Lung (tissue), 11 donors: ENCODE measurements at regions not wholly inside any gene's neighbourhood (a gene's known extent, or its start where the extent isn't known, plus 50 kb on each side); places are given as distances from the start of the nearest gene placed in this dataset.

Source experiments
- ATAC-seq: fragments of 200-7000 bp; cut with Tn5 transposase; one replicate; pipeline ENCODE4 v1.9.1; 2020; ENCODE audit warnings: moderate number of reproducible peaks; ENCODE audit not compliant: insufficient read depth, low FRiP score
- DNase-seq, 3 donors: peaks; one replicate each; pipeline ENCODE4 v3.0.0-alpha.2; 2013 to 2017
- H3K27ac ChIP-seq, 2 donors: one replicate each; pipeline ENCODE4 v1.5.1; 2013; ENCODE audit warnings: mild to moderate bottlenecking in 2 of 2, moderate library complexity in 2 of 2, control low read depth in 1 of 2, inconsistent platforms in 1 of 2, low read depth in 1 of 2, low read length in 1 of 2
- H3K27me3 ChIP-seq, 3 donors: one replicate each; pipeline ENCODE4 v1.5.1; 2013; ENCODE audit warnings: low read length in 2 of 3; ENCODE audit not compliant: control insufficient read depth in 3 of 3, insufficient read depth in 3 of 3
- H3K36me3 ChIP-seq, 4 donors: one replicate each; pipeline ENCODE4 v1.5.1; 2013; ENCODE audit warnings: low read length in 4 of 4, mild to moderate bottlenecking in 1 of 4, moderate library complexity in 1 of 4; ENCODE audit not compliant: control insufficient read depth in 4 of 4, insufficient read depth in 4 of 4
- H3K4me1 ChIP-seq, 5 donors: one replicate each; pipeline ENCODE4 v1.5.1; 2013; ENCODE audit warnings: low read length in 5 of 5, mild to moderate bottlenecking in 2 of 5, moderate library complexity in 1 of 5; ENCODE audit not compliant: control insufficient read depth in 5 of 5, insufficient read depth in 5 of 5
- H3K4me3 ChIP-seq: one replicate; pipeline ENCODE4 v1.5.1; 2013; ENCODE audit warnings: mild to moderate bottlenecking, control low read depth, moderate library complexity
- H3K9ac ChIP-seq, 2 donors: one replicate each; pipeline ENCODE4 v1.5.1; 2013; ENCODE audit warnings: low read length in 2 of 2, control low read depth in 1 of 2; ENCODE audit not compliant: insufficient read depth in 1 of 2
- H3K9me3 ChIP-seq, 4 donors: one replicate each; pipeline ENCODE4 v1.5.1; 2013; ENCODE audit warnings: low read length in 3 of 4, mild to moderate bottlenecking in 1 of 4, moderate library complexity in 1 of 4; ENCODE audit not compliant: control insufficient read depth in 4 of 4, insufficient read depth in 3 of 4
- CTCF ChIP-seq: IDR thresholded peaks from 2 replicates; pipeline ENCODE4 v1.5.1; 2012; ENCODE audit warnings: mild to moderate bottlenecking; ENCODE audit errors: control extremely low read depth, extremely low read depth
- WGBS, 2 donors: extraction: QIAGEN DNeasy Blood & Tissue Kit; methylation state at CpG; one replicate each; pipeline ENCODE4 v1.1.7; 2013; 5-methylcytosine and 5-hydroxymethylcytosine counted together
- donor health status: control.
- donor health status: control.
- donor health status: Bipolar disorder and iron deficiency.
- donor health status: healthy.
- donor health status: DM: yes; HTN: yes; CAD: no.

- Histone ChIP-seq H3K27ac (no peak overlapping the region), H3K27me3 (peaks cover 0 to 6% (median 0%) of the 10 kb centered on the region in 3 donors), H3K9ac (no peak overlapping the region), H3K4me3 (no peak overlapping the region), H3K36me3 (no peaks in the 10 kb centered on the region), H3K4me1 (no peaks in the 10 kb centered on the region), H3K9me3 (no peaks in the 10 kb centered on the region)
- DNase-seq, result no peak
- 89 to 91% methylated on average over 20 of the region's 20 CpGs for WGBS, 2 donors
- TF ChIP-seq CTCF, result no peak
- no peak for ATAC-seq
These were observed 85.7 kb downstream of the INHBB start for GRCh38 chr2:120431386-120432292.

- Histone ChIP-seq H3K4me3 (no peak overlapping the region), H3K27me3 (peaks cover 0 to 2% (median 0%) of the 10 kb centered on the region in 3 donors), H3K36me3 (no peaks in the 10 kb centered on the region), H3K9me3 (no peaks in the 10 kb centered on the region), H3K27ac (no peak overlapping the region), H3K9ac (no peak overlapping the region), H3K4me1 (no peaks in the 10 kb centered on the region)
- TF ChIP-seq CTCF, result no peak
- 91 to 96% methylated on average over 24 of the region's 24 CpGs for WGBS, 2 donors
- ATAC-seq (no peak), DNase-seq (no peak)
These were observed 86.5 kb downstream of the INHBB start for GRCh38 chr2:120432293-120432975.

GRCh38 chr2:120432976-120433815 lies 87.3 kb downstream of the INHBB start:
- no peaks in the 10 kb centered on the region for H3K4me1 ChIP-seq
- H3K9me3 ChIP-seq, result no peaks in the 10 kb centered on the region
- no peak overlapping the region for H3K4me3 ChIP-seq
- WGBS, 2 donors, result 92 to 95% methylated on average over 17 of the region's 17 CpGs
- no peak for ATAC-seq
- H3K36me3 ChIP-seq, result no peaks in the 10 kb centered on the region
- peaks cover 0 to 2% (median 0%) of the 10 kb centered on the region in 3 donors for H3K27me3 ChIP-seq
- no peak overlapping the region for H3K9ac ChIP-seq
- TF ChIP-seq CTCF, result no peak
- no peak for DNase-seq
- H3K27ac ChIP-seq, result no peak overlapping the region
